Ishikawa (cell line): ENCODE measurements at regions not wholly inside any gene's neighbourhood (a gene's known extent, or its start where the extent isn't known, plus 50 kb on each side); places are given as distances from the start of the nearest gene placed in this dataset.

Experiments used
- CEBPB ChIP-seq: IDR thresholded peaks from 2 replicates; pipeline ENCODE4 v1.6.1; 2012
- CREB1 ChIP-seq: IDR thresholded peaks from 2 replicates; pipeline ENCODE4 v1.6.1; 2012; ENCODE audit warnings: low read depth
- NFIC ChIP-seq: IDR thresholded peaks from 2 replicates; pipeline ENCODE4 v1.6.1; 2012
- RAD21 ChIP-seq: IDR thresholded peaks from 2 replicates; pipeline ENCODE4 v1.6.1; 2012; ENCODE audit warnings: low read depth
- TAF1 ChIP-seq: IDR thresholded peaks from 2 replicates; pipeline ENCODE4 v1.6.1; 2012; ENCODE audit warnings: low read depth, mild to moderate bottlenecking
- TCF12 ChIP-seq: IDR thresholded peaks from 2 replicates; pipeline ENCODE4 v1.6.1; 2012; ENCODE audit warnings: low read depth
- TF ChIP-seq, protein P1 (sequence below): IDR thresholded peaks from 2 replicates; pipeline ENCODE4 v1.6.1; 2012

DNA sequence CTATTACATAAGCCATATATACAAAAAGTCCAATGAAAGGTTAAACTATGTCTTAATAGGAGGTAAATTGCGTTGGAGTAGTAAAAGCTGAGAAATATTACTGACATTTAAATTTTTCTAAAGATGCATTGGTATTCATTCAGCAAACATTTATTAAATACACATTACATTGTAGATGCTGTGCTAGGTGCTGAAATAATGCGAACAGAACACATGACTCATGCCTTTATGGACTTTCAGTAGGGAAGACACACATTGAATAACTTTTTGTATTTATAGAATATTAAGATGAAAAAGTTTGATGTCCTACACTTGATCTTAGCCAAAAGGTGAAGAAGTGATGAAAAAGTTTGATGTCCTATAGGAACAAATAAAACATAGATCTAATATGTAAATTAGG is 871.1 kb upstream of the SLIT2 start:
- TF ChIP-seq, protein P1, sequence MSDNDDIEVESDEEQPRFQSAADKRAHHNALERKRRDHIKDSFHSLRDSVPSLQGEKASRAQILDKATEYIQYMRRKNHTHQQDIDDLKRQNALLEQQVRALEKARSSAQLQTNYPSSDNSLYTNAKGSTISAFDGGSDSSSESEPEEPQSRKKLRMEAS, result no peak
- TF ChIP-seq NFIC, result no peak
- no peak for TF ChIP-seq CEBPB
- no peak for TF ChIP-seq RAD21
- TF ChIP-seq CREB1, result no peak
- no peak for TF ChIP-seq TCF12
- no peak for TF ChIP-seq TAF1
